GM12892 (cell line): ENCODE measurements at regions not wholly inside any gene's neighbourhood (a gene's known extent, or its start where the extent isn't known, plus 50 kb on each side); places are given as distances from the start of the nearest gene placed in this dataset.

Experiments
- POLR2A ChIP-seq: IDR thresholded peaks from 2 replicates; pipeline ENCODE4 v1.6.1; 2011; ENCODE audit warnings: low read depth, low read length, control low read depth
- POLR2AphosphoS5 ChIP-seq: IDR thresholded peaks from 2 replicates; pipeline ENCODE4 v1.6.1; 2011; ENCODE audit warnings: low read depth, low read length, control low read depth
- TAF1 ChIP-seq: IDR thresholded peaks from 2 replicates; pipeline ENCODE4 v1.6.1; 2011; ENCODE audit warnings: low read depth, mild to moderate bottlenecking, control low read depth, low read length, borderline replicate concordance

DNA sequence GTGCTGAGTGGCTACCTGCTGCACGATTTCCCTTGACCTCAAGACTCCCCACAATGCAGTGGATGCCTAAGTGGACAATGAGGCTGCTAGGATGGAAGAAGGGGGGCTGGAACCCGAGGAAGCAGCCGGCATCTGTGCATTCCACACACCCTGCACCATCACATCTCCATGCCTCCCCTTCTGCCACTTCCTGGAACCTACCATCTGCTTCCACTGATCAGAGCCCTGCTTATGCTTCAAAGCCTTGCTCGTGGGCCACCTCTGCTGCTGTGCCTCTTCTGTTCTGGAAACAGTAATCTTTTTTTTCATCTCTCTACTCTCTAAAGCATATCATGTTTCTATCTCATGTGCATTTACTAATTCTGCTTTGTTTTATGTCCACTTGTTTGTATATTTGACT, 66.2 kb upstream of the WDR26 start:
- no peak for TF ChIP-seq POLR2A
- no peak for TF ChIP-seq TAF1
- no peak for TF ChIP-seq POLR2AphosphoS5
